ENCODE measurements at regions not wholly inside any gene's neighbourhood (a gene's known extent, or its start where the extent isn't known, plus 50 kb on each side); places are given as distances from the start of the nearest gene placed in this dataset.

GRCh38 chr2:128585706-128586105 lies 267.0 kb upstream of the HS6ST1 start:
- Histone ChIP-seq H3K27ac (no peak overlapping the region), H3K27me3 (no peaks in the 10 kb centered on the region), H3K4me1 (no peaks in the 10 kb centered on the region), H3K36me3 (no peaks in the 10 kb centered on the region), H3K4me3 (no peak overlapping the region), H3K9me3 (no peaks in the 10 kb centered on the region)
- intact Hi-C loops (cut with DNase I) = no loop called here
- WGBS (ENCODE audit: insufficient coverage, low coverage, low lambda C conversion rate, missing lambda C conversion rate) = 95% methylated on average over 3 of the region's 3 CpGs
- ATAC-seq (peak in 1 of 4 donors; percentile 28), DNase-seq (no peak)
- no peak for TF ChIP-seq POLR2A (IDR thresholded peaks at IDR 0.05)
- TF ChIP-seq, protein P1, sequence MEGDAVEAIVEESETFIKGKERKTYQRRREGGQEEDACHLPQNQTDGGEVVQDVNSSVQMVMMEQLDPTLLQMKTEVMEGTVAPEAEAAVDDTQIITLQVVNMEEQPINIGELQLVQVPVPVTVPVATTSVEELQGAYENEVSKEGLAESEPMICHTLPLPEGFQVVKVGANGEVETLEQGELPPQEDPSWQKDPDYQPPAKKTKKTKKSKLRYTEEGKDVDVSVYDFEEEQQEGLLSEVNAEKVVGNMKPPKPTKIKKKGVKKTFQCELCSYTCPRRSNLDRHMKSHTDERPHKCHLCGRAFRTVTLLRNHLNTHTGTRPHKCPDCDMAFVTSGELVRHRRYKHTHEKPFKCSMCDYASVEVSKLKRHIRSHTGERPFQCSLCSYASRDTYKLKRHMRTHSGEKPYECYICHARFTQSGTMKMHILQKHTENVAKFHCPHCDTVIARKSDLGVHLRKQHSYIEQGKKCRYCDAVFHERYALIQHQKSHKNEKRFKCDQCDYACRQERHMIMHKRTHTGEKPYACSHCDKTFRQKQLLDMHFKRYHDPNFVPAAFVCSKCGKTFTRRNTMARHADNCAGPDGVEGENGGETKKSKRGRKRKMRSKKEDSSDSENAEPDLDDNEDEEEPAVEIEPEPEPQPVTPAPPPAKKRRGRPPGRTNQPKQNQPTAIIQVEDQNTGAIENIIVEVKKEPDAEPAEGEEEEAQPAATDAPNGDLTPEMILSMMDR (IDR thresholded peaks at IDR 0.05) = no peak

DNA sequence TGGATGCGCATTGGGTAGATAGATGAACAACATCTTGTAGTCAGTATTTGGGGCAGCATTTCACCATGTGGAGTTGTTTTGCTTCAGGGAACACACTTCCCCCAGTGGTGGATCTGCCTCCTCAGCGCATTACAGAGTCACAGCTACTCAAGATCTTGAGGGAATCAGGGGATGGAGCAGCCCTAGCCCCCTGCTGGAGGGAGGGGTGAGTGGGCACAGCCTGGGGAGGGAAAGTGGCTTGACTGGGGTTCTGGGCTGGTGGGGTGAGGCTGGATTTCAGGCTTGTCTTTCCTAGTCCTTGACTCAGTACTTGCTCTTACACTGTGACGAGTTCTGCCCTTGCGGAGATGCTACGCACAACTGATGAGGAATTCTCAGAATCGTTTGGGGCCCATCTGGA lies 271.0 kb upstream of the HS6ST1 start:
- intact Hi-C loops (cut with DNase I) = loop anchor here (10.0 kb wide), 1 partner anchor 265 kb away; no protein-coding TSS in a partner anchor
- peaks cover 0 to 27% (median 0%) of the 10 kb centered on the region in 4 donors for H3K4me1 ChIP-seq
- WGBS (ENCODE audit: insufficient coverage, low coverage, low lambda C conversion rate, missing lambda C conversion rate) = 89% methylated on average over 4 of the region's 6 CpGs
- no peaks in the 10 kb centered on the region for H3K36me3 ChIP-seq
- H3K9me3 ChIP-seq = no peaks in the 10 kb centered on the region
- H3K4me3 ChIP-seq = no peak overlapping the region
- H3K27me3 ChIP-seq = no peaks in the 10 kb centered on the region
- TF ChIP-seq, protein P1 (IDR thresholded peaks at IDR 0.05) = no peak
- no peak for TF ChIP-seq POLR2A (IDR thresholded peaks at IDR 0.05)
- ATAC-seq (no peak), DNase-seq (no peak)
- H3K27ac ChIP-seq = no peak overlapping the region

- no peaks in the 10 kb centered on the region for H3K9me3 ChIP-seq
- no peaks in the 10 kb centered on the region for H3K36me3 ChIP-seq
- peaks cover 0 to 34% (median 1%) of the 10 kb centered on the region in 4 donors for H3K4me1 ChIP-seq
- 73% methylated on average over 3 of the region's 12 CpGs for WGBS (ENCODE audit: insufficient coverage, low coverage, low lambda C conversion rate, missing lambda C conversion rate)
- DNase-seq (no peak), ATAC-seq (no peak)
- H3K4me3 ChIP-seq = no peak overlapping the region
- no peak for TF ChIP-seq POLR2A (IDR thresholded peaks at IDR 0.05)
- TF ChIP-seq, protein P1 (IDR thresholded peaks at IDR 0.05) = no peak
- intact Hi-C loops (cut with DNase I) = loop anchor here (10.0 kb wide), 1 partner anchor 266 kb away; no protein-coding TSS in a partner anchor
- H3K27ac ChIP-seq = no peak overlapping the region
- H3K27me3 ChIP-seq = no peaks in the 10 kb centered on the region
Measured at GRCh38 chr2:128590309-128591021, 271.8 kb upstream of the HS6ST1 start.

- TF ChIP-seq POLR2A (IDR thresholded peaks at IDR 0.05) = no peak
- no peak overlapping the region for H3K4me3 ChIP-seq
- H3K36me3 ChIP-seq = no peaks in the 10 kb centered on the region
- no CpG with 5 or more reads among the region's 8 CpGs for WGBS (ENCODE audit: insufficient coverage, low coverage, low lambda C conversion rate, missing lambda C conversion rate)
- no peaks in the 10 kb centered on the region for H3K27me3 ChIP-seq
- no peak for ATAC-seq
- H3K27ac ChIP-seq = no peak overlapping the region
- H3K4me1 ChIP-seq = peaks cover 0 to 42% (median 5%) of the 10 kb centered on the region in 4 donors
- DNase-seq = no peak
- H3K9me3 ChIP-seq = no peaks in the 10 kb centered on the region
- intact Hi-C loops (cut with DNase I) = loop anchor here (10.0 kb wide), 1 partner anchor 266 kb away; no protein-coding TSS in a partner anchor
Measured at GRCh38 chr2:128591022-128591860, 272.6 kb upstream of the HS6ST1 start.

Data from right lobe of liver (tissue), 6 donors.